Adipocyte (in vitro differentiated cells): ENCODE measurements at regions not wholly inside any gene's neighbourhood (a gene's known extent, or its start where the extent isn't known, plus 50 kb on each side); places are given as distances from the start of the nearest gene placed in this dataset.

Source experiments
- DNase-seq: peaks from one replicate; pipeline ENCODE4 v3.0.0-alpha.2; 2015; ENCODE audit warnings: low read depth
- H3K27me3 ChIP-seq: replicated peaks from 2 replicates; pipeline ENCODE4 v1.7.0; 2013; ENCODE audit warnings: mild to moderate bottlenecking, low read length, moderate library complexity; ENCODE audit not compliant: control insufficient read depth, insufficient read depth
- H3K36me3 ChIP-seq: 2 replicates; pipeline ENCODE4 v1.7.0; 2013; ENCODE audit warnings: low read length, mild to moderate bottlenecking, moderate library complexity; ENCODE audit not compliant: control insufficient read depth, insufficient read depth, severe bottlenecking
- H3K4me1 ChIP-seq: 2 replicates; pipeline ENCODE4 v1.7.0; 2013; ENCODE audit warnings: mild to moderate bottlenecking, low read length, moderate library complexity; ENCODE audit not compliant: control insufficient read depth, insufficient read depth
- H3K4me3 ChIP-seq: 2 replicates; pipeline ENCODE4 v1.7.0; 2013; ENCODE audit warnings: mild to moderate bottlenecking, low read length, moderate library complexity
- H3K9ac ChIP-seq: 2 replicates; pipeline ENCODE4 v1.7.0; 2013; ENCODE audit warnings: mild to moderate bottlenecking, low read length, moderate library complexity
- H3K9me3 ChIP-seq: 2 replicates; pipeline ENCODE4 v1.7.0; 2013; ENCODE audit warnings: mild to moderate bottlenecking, low read length, moderate library complexity; ENCODE audit not compliant: control insufficient read depth

GRCh38 chr14:95979339-95980042 is 59.7 kb upstream of the C14orf132 start:
- peak; percentile 0 for DNase-seq
- H3K4me3 ChIP-seq, result no peak overlapping the region
- no peaks in the 10 kb centered on the region for H3K36me3 ChIP-seq

GRCh38 chr14:95980402-95980801 is 58.8 kb upstream of the C14orf132 start:
- H3K9ac ChIP-seq, result no peak overlapping the region
- H3K4me1 ChIP-seq, result no peaks in the 10 kb centered on the region
- peaks cover 50% of the 10 kb centered on the region for H3K27me3 ChIP-seq
- DNase-seq, result no peak
- no peaks in the 10 kb centered on the region for H3K36me3 ChIP-seq
- no peak overlapping the region for H3K4me3 ChIP-seq
- H3K9me3 ChIP-seq, result no peaks in the 10 kb centered on the region

More at GRCh38 chr14:95979339-95980042, 59.7 kb upstream of the C14orf132 start:
- Histone ChIP-seq H3K9me3 (no peaks in the 10 kb centered on the region), H3K4me1 (no peaks in the 10 kb centered on the region), H3K27me3 (peaks cover 46% of the 10 kb centered on the region), H3K9ac (no peak overlapping the region)

GRCh38 chr14:95981965-95982364 is 57.2 kb upstream of the C14orf132 start:
- Histone ChIP-seq H3K4me3 (no peak overlapping the region), H3K4me1 (no peaks in the 10 kb centered on the region), H3K9me3 (no peaks in the 10 kb centered on the region), H3K36me3 (no peaks in the 10 kb centered on the region), H3K27me3 (peaks cover 50% of the 10 kb centered on the region), H3K9ac (no peak overlapping the region)
- DNase-seq, result no peak

- DNase-seq, result no peak
- Histone ChIP-seq H3K27me3 (peaks cover 53% of the 10 kb centered on the region), H3K9ac (no peak overlapping the region), H3K9me3 (peaks cover 4% of the 10 kb centered on the region), H3K4me1 (no peaks in the 10 kb centered on the region), H3K36me3 (no peaks in the 10 kb centered on the region), H3K4me3 (no peak overlapping the region)
Observed at GRCh38 chr14:95984206-95984605, 55.0 kb upstream of the C14orf132 start.
